Central memory CD4-positive, alpha-beta T cell (primary cell): ENCODE measurements at regions not wholly inside any gene's neighbourhood (a gene's known extent, or its start where the extent isn't known, plus 50 kb on each side); places are given as distances from the start of the nearest gene placed in this dataset.
"Not testable (repeated sequence)": the region's sequence is repeated elsewhere in the genome, so short reads cannot be mapped to it uniquely, and the experiment has no call there.

Source experiments
- DNase-seq: peaks from one replicate; pipeline ENCODE4 v3.0.0; 2022

GRCh38 chrX:44785652-44786051 is 58.2 kb upstream of the DUSP21 start:
- no peak for DNase-seq

DNA sequence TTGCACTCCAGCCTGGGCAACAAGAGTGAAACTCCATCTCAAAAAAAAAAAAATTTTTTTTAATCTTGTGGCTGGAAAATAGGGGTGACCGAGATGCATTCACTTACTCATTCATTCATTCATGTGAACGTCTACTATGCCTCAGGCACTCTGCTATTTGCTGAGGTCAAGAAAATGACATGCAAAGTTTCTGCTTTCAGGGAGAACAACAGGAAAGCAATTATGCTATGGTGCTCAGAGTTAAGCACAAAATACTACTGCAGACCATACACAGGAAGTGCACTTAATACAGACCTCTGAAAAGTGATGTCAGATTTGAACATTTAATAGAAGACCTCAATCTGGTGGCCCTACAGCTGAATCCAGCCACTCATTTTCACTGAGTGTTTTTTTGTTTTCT is 59.6 kb upstream of the DUSP21 start:
- DNase-seq = no peak

GRCh38 chrX:44778254-44778653 is 65.6 kb upstream of the DUSP21 start:
- no peak for DNase-seq

DNA sequence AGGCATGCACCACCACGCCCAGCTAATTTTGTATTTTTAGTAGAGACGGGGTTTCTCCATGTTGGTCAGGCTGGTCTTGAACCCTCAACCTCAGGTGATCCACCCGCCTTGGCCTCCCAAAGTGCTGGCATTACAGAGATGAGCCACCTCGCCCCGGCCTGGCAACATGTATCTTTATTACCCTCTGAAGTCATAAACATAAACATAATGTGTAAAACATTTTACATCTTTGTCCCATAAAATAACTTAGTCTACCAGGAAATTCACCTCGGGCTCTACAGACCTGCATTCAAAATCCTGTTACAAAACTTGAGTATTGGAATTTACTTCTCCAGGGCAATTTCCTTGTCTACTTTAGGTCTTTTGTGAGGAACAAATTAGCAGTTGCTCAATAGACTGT is 68.1 kb upstream of the DUSP21 start:
- no peak for DNase-seq

- DNase-seq = not testable (repeated sequence)
Measured at GRCh38 chrX:44774066-44774465, 69.8 kb upstream of the DUSP21 start.

DNA sequence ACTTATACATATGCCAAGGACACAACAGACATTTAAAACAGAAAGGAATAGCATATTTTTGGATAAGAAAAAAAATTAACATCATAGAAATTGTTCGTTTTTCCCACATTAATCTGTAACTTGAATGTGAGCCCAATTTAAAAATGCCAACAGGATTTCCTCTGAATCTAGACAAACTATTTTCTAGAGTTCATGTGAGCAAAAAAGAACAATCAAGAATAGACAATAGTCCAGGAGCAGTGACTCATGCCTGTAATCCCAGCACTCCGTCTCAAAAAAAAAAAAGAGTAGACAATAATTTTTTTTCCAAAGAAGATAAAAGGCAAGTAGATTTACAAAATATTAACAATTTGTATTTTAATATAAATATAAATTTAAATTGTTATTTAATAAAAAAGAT is 73.7 kb upstream of the DUSP21 start:
- no peak for DNase-seq

- DNase-seq = no peak
Measured at GRCh38 chrX:44767308-44767707, 76.5 kb upstream of the DUSP21 start.

- DNase-seq = no peak
Measured at GRCh38 chrX:44765556-44765955, 78.3 kb upstream of the DUSP21 start.

DNA sequence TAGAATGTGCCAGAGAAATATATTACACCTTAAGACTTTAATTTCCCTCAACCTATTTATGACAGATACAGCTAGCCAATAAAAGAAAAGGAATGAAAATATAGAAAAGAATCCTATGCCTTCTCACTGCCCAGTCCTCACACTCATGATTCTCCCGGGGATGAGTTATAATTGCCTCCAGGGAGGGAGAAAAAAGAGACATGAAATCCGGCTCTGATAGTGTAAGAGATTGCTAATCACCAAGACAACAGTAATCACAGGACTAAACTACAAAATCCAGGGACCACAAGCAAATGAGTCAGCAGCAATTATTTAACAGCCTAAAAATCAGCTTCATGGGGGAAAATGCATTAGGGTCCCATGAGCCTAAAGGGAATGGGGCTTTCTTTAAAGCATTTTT is 95.9 kb upstream of the DUSP21 start:
- no peak for DNase-seq

DNA sequence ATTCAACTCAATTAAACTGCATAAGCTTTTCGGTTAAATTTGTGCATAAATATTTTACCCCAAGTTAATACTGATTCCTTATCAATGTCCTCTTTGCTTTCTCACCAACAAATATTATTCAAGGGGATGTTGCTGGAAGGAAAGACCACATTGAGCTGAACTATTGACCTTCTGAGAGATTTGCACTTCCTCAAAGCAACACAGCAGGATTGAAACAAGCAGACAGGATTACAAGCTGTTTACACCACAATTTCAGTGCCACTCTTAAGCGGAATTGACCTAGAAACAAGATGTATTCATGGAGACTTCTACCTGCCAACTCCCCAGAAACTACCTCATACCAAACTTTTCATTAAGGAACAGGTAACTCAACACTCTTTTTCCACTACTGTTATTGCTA is 96.5 kb upstream of the DUSP21 start:
- no peak for DNase-seq

DNA sequence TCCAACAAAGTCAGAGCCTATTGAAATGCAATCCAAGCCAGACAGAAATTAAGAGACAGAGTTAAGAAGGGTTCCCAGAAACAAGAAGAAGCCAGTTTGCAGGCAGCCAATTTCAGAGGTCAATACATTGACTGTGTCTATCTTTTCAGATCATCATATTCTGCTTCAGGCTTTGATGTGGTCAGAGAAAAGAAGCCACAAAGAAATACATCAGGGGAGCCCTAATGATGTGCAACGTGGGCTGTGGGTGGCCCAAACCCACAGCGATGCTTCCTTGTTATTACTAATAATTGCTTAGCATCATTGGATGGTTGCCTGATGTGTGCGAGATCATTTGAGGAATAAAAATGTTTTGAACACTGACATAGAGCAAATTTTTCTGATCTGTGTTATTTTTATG is 99.0 kb upstream of the DUSP21 start:
- peak; percentile 3 for DNase-seq

GRCh38 chrX:44742480-44743155 is 101.2 kb upstream of the DUSP21 start:
- no peak for DNase-seq

- not testable (repeated sequence) for DNase-seq
Measured at GRCh38 chrX:44741859-44742258, 102.0 kb upstream of the DUSP21 start.

GRCh38 chrX:44741458-44741857 is 102.4 kb upstream of the DUSP21 start:
- DNase-seq = not testable (repeated sequence)

DNA sequence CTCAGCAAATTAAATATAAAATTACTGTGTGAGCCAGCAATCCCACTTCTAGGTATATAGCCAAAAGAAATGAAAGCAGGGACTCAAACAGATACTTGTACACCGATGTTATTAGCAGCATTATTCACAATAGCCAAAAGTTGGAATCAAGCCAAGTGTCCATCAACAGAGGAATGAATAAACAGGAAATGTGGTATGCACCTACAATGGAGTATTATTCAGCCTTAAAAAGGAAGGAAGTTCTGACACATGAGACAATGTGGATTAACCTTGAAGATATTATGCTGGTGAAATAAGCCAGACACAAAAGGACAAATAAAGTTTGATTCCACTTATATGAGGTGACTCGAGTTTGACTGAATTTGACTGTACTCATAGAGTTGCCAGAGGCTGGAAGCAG is 108.3 kb upstream of the DUSP21 start:
- DNase-seq = no peak

GRCh38 chrX:44733931-44734330 is 109.9 kb upstream of the DUSP21 start:
- DNase-seq = no peak

DNA sequence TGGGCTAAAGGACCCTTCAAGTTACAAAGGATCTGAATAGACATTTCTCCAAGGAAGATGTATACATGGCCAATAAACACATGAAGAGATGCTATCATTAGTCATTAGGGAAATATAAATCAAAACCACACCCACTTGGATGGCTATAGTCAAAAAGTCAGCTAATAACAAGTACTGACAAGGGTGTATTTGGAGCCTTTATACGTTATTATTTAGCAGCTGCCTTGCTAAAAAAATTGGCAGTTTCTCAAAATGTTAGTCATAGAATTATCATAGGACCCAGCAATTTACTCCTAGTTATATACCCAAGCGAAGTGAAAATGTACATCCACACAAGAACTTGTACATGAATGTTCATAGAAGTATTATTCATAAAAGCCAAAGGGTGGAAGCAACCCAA is 112.7 kb upstream of the DUSP21 start:
- no peak for DNase-seq

GRCh38 chrX:44723426-44723825 is 120.4 kb upstream of the DUSP21 start:
- no peak for DNase-seq

- DNase-seq = no peak
Measured at GRCh38 chrX:44708470-44708869, 135.4 kb upstream of the DUSP21 start.

GRCh38 chrX:44705817-44706551 is 137.8 kb upstream of the DUSP21 start:
- DNase-seq = no peak

GRCh38 chrX:44698357-44698756 is 145.5 kb upstream of the DUSP21 start:
- no peak for DNase-seq

- DNase-seq = no peak
Measured at GRCh38 chrX:44693255-44693654, 150.6 kb upstream of the DUSP21 start.

GRCh38 chrX:44690129-44690528 is 147.5 kb upstream of the FUNDC1 start:
- no peak for DNase-seq

GRCh38 chrX:44675362-44676024 is 132.8 kb upstream of the FUNDC1 start:
- DNase-seq = no peak
